SK-N-SH treated with all-trans-retinoic acid at 6 μM for 48 hours (cell line): ENCODE measurements at regions not wholly inside any gene's neighbourhood (a gene's known extent, or its start where the extent isn't known, plus 50 kb on each side); places are given as distances from the start of the nearest gene placed in this dataset.
"Not testable (repeated sequence)": the region's sequence is repeated elsewhere in the genome, so short reads cannot be mapped to it uniquely, and the experiment has no call there.

ENCODE experiments used
- ATAC-seq: fragments of 200-7000 bp; cut with Tn5 transposase; 3 replicates; pipeline ENCODE4 v1.9.1; 2020; ENCODE audit warnings: mild to moderate bottlenecking, moderate library complexity
- BACH2 ChIP-seq: fragments of 250-450 bp; sonication (Bioruptor Pico); IDR thresholded peaks from 2 replicates; pipeline ENCODE4 v1.9.0; 2021; ENCODE audit warnings: mild to moderate bottlenecking, borderline replicate concordance
- CSDC2 ChIP-seq: fragments of 250-450 bp; sonication (Bioruptor Pico); IDR thresholded peaks from 2 replicates; pipeline ENCODE4 v1.5.0; 2020; ENCODE audit warnings: mild to moderate bottlenecking, moderate library complexity
- ESRRG ChIP-seq: fragments of 250-450 bp; sonication (Bioruptor Pico); IDR thresholded peaks from 2 replicates; pipeline ENCODE4 v1.6.1; 2021; ENCODE audit warnings: mild to moderate bottlenecking
- GLIS3 ChIP-seq: fragments of 250-450 bp; sonication (Bioruptor Pico); IDR thresholded peaks from 2 replicates; pipeline ENCODE4 v1.5.0; 2020; ENCODE audit warnings: mild to moderate bottlenecking, moderate library complexity
- ISL1 ChIP-seq: fragments of 250-450 bp; sonication (Bioruptor Pico); IDR thresholded peaks from 2 replicates; pipeline ENCODE4 v2.1.2; 2022; ENCODE audit warnings: mild to moderate bottlenecking, moderate library complexity
- OSR1 ChIP-seq: fragments of 250-450 bp; sonication (Bioruptor Pico); IDR thresholded peaks from 2 replicates; pipeline ENCODE4 v1.8.0; 2022; ENCODE audit warnings: moderate library complexity, mild to moderate bottlenecking, inconsistent platforms
- PATZ1 ChIP-seq: fragments of 250-450 bp; sonication (Bioruptor Pico); IDR thresholded peaks from 2 replicates; pipeline ENCODE4 v1.8.0; 2020; ENCODE audit warnings: mild to moderate bottlenecking, moderate library complexity, borderline replicate concordance
- PPARA ChIP-seq: fragments of 250-450 bp; sonication (Bioruptor Pico); IDR thresholded peaks from 2 replicates; pipeline ENCODE4 v1.5.0; 2020; ENCODE audit warnings: mild to moderate bottlenecking, borderline replicate concordance
- RARB ChIP-seq: fragments of 250-450 bp; sonication (Bioruptor Pico); IDR thresholded peaks from 2 replicates; pipeline ENCODE4 v1.8.0; 2021; ENCODE audit warnings: mild to moderate bottlenecking, moderate library complexity
- SNAI2 ChIP-seq: fragments of 250-450 bp; sonication (Bioruptor Pico); IDR thresholded peaks from 2 replicates; pipeline ENCODE4 v1.5.0; 2020; ENCODE audit warnings: mild to moderate bottlenecking, moderate library complexity
- TCF4 ChIP-seq: fragments of 250-450 bp; sonication (Bioruptor Pico); IDR thresholded peaks from 2 replicates; pipeline ENCODE4 v1.8.0; 2021; ENCODE audit warnings: mild to moderate bottlenecking, moderate library complexity, borderline replicate concordance
- TOX ChIP-seq: fragments of 250-450 bp; sonication (Bioruptor Pico); IDR thresholded peaks from 2 replicates; pipeline ENCODE4 v1.8.0; 2021; ENCODE audit warnings: mild to moderate bottlenecking, moderate library complexity, borderline replicate concordance
- TSHZ2 ChIP-seq: fragments of 250-450 bp; sonication (Bioruptor Pico); IDR thresholded peaks from 2 replicates; pipeline ENCODE4 v1.5.0; 2020; ENCODE audit warnings: mild to moderate bottlenecking, moderate library complexity
- ZC3H10 ChIP-seq: fragments of 250-450 bp; sonication (Bioruptor Pico); IDR thresholded peaks from 2 replicates; pipeline ENCODE4 v1.5.1; 2021; ENCODE audit warnings: mild to moderate bottlenecking, moderate library complexity
- ZFP3 ChIP-seq: fragments of 250-450 bp; sonication (Bioruptor Pico); IDR thresholded peaks from 2 replicates; pipeline ENCODE4 v1.5.0; 2020; ENCODE audit warnings: mild to moderate bottlenecking, moderate library complexity
- ZFP30 ChIP-seq: fragments of 450-650 bp; formaldehyde crosslinking; IDR thresholded peaks from 2 replicates; pipeline ENCODE4 v1.5.0; 2022; ENCODE audit warnings: mild to moderate bottlenecking, moderate library complexity
- ZNF70 ChIP-seq: fragments of 450-650 bp; formaldehyde crosslinking; IDR thresholded peaks from 2 replicates; pipeline ENCODE4 v1.5.0; 2020; ENCODE audit warnings: mild to moderate bottlenecking, moderate library complexity
- ZNF8 ChIP-seq: fragments of 450-650 bp; formaldehyde crosslinking; IDR thresholded peaks from 2 replicates; pipeline ENCODE4 v1.5.0; 2020; ENCODE audit warnings: mild to moderate bottlenecking, moderate library complexity
- TF ChIP-seq, protein P1 (sequence below): fragments of 250-450 bp; sonication (Bioruptor Pico); IDR thresholded peaks from 2 replicates; pipeline ENCODE4 v1.5.1; 2021; ENCODE audit warnings: mild to moderate bottlenecking, moderate library complexity
- TF ChIP-seq, protein P2 (sequence below): fragments of 250-450 bp; sonication (Bioruptor Pico); IDR thresholded peaks from 2 replicates; pipeline ENCODE4 v1.5.1; 2020; ENCODE audit warnings: low read depth, mild to moderate bottlenecking, moderate library complexity

DNA sequence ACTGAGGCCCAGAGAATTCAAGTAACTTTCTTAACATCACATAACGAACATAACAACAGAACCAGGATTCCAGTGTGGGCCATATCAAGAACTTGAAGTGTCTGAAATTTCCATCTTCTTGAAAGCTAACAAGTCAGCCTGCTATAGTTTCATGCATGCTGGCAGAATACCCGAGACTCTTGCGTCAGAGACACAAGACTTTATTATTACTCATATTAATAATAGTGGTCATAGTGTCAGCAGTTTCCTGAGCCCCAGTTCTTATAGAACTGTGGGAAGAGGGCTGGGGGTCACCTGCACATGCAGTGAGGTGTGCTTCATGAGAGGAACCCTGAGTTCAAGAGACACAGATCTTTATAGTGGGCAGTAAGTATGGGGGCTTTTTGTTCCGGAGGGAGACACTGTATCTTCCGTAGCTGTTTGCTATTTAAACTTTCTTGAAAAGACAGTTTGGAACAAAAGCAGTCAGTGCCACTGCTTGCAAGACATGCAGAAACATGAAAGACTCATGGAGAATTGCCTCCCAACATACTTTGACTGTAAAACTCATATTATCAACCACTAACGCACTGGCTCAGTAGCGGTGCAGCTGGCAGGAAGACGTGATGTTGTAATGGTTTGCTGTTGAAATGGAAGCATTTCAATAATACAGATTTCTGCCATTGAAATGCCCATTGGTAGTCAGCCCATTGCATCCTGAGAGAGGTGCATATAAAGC, 339.2 kb downstream of the ADGRL2 start:
- ATAC-seq, result no peak
- TF ChIP-seq ESRRG (CRISPR knock-in tag) (no peak), TSHZ2 (no peak), ZFP3 (CRISPR knock-in tag) (no peak), ZNF70 (no peak)

GRCh38 chr1:82136351-82136750, 335.6 kb downstream of the ADGRL2 start:
- not testable (repeated sequence) for ATAC-seq

DNA sequence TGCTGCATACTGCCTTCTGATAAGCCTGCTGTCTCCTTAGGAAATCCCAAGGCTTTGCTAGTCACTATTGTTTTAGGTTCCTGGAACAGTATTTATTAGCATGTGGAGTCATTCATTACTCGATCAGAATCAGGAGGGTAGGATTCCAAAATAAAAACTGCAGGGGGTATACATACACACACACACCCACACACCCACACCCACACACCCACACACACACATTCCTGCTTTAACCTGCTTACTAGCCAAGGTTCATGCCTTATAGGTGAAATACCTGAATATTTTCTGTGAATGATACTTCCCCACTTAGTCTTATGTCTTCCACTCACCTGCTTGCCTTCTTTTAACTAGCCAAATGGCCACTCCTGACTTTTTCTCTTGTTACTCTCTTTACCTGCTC, 325.1 kb downstream of the ADGRL2 start:
- TF ChIP-seq TOX (CRISPR knock-in tag) (no peak), OSR1 (CRISPR knock-in tag) (no peak), ZC3H10 (CRISPR knock-in tag) (no peak), ISL1 (CRISPR knock-in tag) (no peak)
- no peak for ATAC-seq

- no peak for ATAC-seq
- no peak for TF ChIP-seq PATZ1 (CRISPR knock-in tag)
- no peak for TF ChIP-seq GLIS3 (CRISPR knock-in tag)
- TF ChIP-seq ZC3H10 (CRISPR knock-in tag), result no peak
- TF ChIP-seq TOX (CRISPR knock-in tag), result no peak
- TF ChIP-seq ZFP30 (CRISPR knock-in tag), result no peak
- TF ChIP-seq TCF4, result no peak
- no peak for TF ChIP-seq SNAI2 (CRISPR knock-in tag)
- no peak for TF ChIP-seq ISL1 (CRISPR knock-in tag)
- TF ChIP-seq RARB (CRISPR knock-in tag), result no peak
- no peak for TF ChIP-seq OSR1 (CRISPR knock-in tag)
- no peak for TF ChIP-seq ZNF8 (CRISPR knock-in tag)
- TF ChIP-seq, protein P1, sequence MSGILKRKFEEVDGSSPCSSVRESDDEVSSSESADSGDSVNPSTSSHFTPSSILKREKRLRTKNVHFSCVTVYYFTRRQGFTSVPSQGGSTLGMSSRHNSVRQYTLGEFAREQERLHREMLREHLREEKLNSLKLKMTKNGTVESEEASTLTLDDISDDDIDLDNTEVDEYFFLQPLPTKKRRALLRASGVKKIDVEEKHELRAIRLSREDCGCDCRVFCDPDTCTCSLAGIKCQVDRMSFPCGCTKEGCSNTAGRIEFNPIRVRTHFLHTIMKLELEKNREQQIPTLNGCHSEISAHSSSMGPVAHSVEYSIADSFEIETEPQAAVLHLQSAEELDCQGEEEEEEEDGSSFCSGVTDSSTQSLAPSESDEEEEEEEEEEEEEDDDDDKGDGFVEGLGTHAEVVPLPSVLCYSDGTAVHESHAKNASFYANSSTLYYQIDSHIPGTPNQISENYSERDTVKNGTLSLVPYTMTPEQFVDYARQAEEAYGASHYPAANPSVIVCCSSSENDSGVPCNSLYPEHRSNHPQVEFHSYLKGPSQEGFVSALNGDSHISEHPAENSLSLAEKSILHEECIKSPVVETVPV (CRISPR knock-in tag), result no peak
- TF ChIP-seq ZNF70, result no peak
- TF ChIP-seq ZFP3 (CRISPR knock-in tag), result no peak
- TF ChIP-seq CSDC2 (CRISPR knock-in tag), result no peak
- TF ChIP-seq ESRRG (CRISPR knock-in tag), result no peak
- no peak for TF ChIP-seq TSHZ2
- no peak for TF ChIP-seq BACH2 (CRISPR knock-in tag)
- TF ChIP-seq PPARA (CRISPR knock-in tag), result no peak
- TF ChIP-seq, protein P2, sequence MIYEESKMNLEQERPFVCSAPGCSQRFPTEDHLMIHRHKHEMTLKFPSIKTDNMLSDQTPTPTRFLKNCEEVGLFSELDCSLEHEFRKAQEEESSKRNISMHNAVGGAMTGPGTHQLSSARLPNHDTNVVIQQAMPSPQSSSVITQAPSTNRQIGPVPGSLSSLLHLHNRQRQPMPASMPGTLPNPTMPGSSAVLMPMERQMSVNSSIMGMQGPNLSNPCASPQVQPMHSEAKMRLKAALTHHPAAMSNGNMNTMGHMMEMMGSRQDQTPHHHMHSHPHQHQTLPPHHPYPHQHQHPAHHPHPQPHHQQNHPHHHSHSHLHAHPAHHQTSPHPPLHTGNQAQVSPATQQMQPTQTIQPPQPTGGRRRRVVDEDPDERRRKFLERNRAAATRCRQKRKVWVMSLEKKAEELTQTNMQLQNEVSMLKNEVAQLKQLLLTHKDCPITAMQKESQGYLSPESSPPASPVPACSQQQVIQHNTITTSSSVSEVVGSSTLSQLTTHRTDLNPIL (CRISPR knock-in tag), result no peak
These were observed 324.4 kb downstream of the ADGRL2 start for GRCh38 chr1:82125119-82125518.
